T-helper 1 cell treated with Interleukin-12 subunit alpha and Interleukin-12 subunit beta and Interleukin-4 antibody, amounts not matched to agents 30 μg/mL and 1 μg/mL, for 36 hours (primary cell): ENCODE measurements at regions not wholly inside any gene's neighbourhood (a gene's known extent, or its start where the extent isn't known, plus 50 kb on each side); places are given as distances from the start of the nearest gene placed in this dataset.

Experiments used
- H3K27ac Mint-ChIP-seq: one replicate; pipeline ENCODE4 v1.8.0; 2021; ENCODE audit warnings: mild to moderate bottlenecking, mixed read lengths
- H3K27me3 Mint-ChIP-seq: one replicate; pipeline ENCODE4 v1.8.0; 2021; ENCODE audit warnings: low read depth, mixed read lengths
- H3K36me3 Mint-ChIP-seq: one replicate; pipeline ENCODE4 v1.8.0; 2021; ENCODE audit warnings: low read depth, mixed read lengths
- H3K4me1 Mint-ChIP-seq: one replicate; pipeline ENCODE4 v1.8.0; 2021; ENCODE audit warnings: low read depth, mixed read lengths
- H3K4me3 Mint-ChIP-seq: one replicate; pipeline ENCODE4 v1.8.0; 2021; ENCODE audit warnings: mild to moderate bottlenecking, moderate library complexity, mixed read lengths
- H3K9me3 Mint-ChIP-seq: one replicate; pipeline ENCODE4 v1.8.0; 2021; ENCODE audit warnings: mixed read lengths

DNA sequence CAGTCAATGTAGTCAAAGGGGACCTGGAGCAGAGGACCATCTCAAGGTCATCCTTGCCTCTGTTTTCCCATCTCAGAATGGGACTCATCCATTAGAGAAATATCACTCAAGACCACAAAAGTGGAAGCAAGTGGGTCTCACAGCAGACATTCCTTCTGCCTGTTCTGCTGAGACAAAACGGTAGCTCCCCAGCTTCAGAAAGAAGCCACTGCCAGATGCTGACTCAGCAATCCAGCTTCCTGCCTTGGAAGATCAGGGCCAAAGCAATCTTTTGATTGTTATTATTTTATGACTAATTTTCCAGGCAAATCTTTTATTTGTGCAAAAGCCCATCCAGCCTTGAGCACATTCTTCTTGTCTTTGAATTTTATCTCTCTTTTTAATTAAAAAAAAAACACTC is 86.8 kb downstream of the CCT6B start:
- Mint-ChIP-seq H3K36me3 (no peaks in the 10 kb centered on the region), H3K4me3 (no peak overlapping the region), H3K27me3 (peaks cover 7% of the 10 kb centered on the region), H3K4me1 (no peaks in the 10 kb centered on the region), H3K9me3 (peaks cover 3% of the 10 kb centered on the region), H3K27ac (no peak overlapping the region)

DNA sequence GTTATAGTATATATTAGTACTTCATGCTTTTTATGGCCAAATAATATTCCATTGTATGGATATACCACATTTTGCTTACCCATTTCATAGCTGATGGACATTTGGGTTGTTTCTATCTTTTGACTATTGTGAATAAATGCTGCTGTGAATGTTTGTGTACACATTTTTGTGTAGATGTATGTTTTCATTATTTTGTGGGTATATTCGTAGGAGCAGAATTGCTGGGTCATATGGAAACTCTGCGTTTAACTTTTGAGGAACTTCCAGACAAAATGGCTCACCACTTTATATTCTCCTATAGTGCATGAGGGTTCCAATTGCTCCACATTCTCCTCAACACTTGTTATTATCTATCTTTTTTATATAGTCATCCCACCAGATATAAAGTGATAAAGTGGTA is 88.6 kb downstream of the CCT6B start:
- Mint-ChIP-seq H3K36me3 (no peaks in the 10 kb centered on the region), H3K27me3 (peaks cover 17% of the 10 kb centered on the region), H3K4me1 (no peaks in the 10 kb centered on the region), H3K4me3 (no peak overlapping the region), H3K27ac (no peak overlapping the region), H3K9me3 (peaks cover 3% of the 10 kb centered on the region)

DNA sequence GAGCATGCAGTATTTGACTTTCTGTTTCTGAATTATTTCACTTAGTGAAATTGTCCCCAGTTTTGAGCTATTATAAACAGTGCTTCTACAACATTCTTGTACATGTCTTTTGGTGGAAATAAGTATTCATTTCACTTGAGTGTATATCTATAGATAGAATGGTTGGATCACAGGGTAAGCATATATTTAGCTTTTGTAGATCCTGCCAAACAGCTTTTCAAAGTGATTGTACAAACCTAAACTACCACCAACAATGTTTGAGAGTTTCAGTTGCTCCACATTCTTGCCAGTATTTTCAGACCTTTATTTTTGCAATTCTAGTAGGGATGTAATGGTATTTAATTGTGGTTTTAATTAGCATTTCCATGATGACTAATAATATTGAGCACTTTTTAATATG is 91.6 kb downstream of the CCT6B start:
- Mint-ChIP-seq H3K4me3 (no peak overlapping the region), H3K9me3 (peaks cover 3% of the 10 kb centered on the region), H3K27ac (no peak overlapping the region), H3K27me3 (peaks cover 17% of the 10 kb centered on the region), H3K4me1 (no peaks in the 10 kb centered on the region), H3K36me3 (no peaks in the 10 kb centered on the region)

DNA sequence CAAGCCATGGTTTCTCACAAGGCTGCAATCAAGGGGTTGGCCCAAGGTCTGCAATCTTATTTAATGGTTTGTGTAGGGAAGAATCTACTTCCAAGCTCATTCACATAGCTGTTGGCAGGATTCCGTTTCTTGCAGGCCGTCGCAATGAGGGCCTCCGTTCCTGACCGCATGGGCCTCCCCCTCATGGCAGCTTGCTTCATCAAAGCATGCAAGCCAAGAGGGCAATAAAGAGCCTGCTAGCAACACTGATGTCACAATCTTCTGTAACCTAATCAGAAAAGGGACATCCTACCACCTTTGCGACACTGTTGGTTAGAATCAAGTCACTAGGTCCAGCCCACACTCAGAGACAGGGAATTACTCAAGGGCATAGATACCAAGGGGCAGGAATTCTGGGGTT is 95.5 kb downstream of the CCT6B start:
- peaks cover 15% of the 10 kb centered on the region for H3K27me3 Mint-ChIP-seq
- no peaks in the 10 kb centered on the region for H3K36me3 Mint-ChIP-seq
- no peak overlapping the region for H3K4me3 Mint-ChIP-seq
- H3K27ac Mint-ChIP-seq = no peak overlapping the region
- H3K4me1 Mint-ChIP-seq = no peaks in the 10 kb centered on the region
- no peaks in the 10 kb centered on the region for H3K9me3 Mint-ChIP-seq

DNA sequence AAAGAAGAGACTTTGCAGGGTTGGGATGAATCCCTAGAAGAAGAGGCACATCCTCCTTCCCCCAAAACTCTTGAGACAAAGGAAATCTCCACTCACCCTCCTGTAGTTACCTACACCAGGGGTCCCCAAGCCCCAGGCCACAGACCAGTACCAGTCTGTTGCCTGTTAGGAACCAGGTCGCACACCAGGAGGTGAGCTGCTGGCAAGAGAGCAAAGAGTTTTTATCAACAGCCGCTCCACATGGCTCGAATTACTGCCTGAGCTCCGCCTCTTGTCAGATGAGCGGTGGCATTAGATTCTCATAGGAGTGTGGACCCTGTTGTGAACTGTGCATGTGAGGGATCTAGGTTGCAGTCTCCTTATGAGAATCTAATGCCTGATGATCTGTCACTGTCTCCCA is 98.9 kb downstream of the CCT6B start:
- Mint-ChIP-seq H3K9me3 (no peaks in the 10 kb centered on the region), H3K27ac (no peak overlapping the region), H3K4me1 (peaks cover 5% of the 10 kb centered on the region), H3K4me3 (no peak overlapping the region), H3K27me3 (peaks cover 9% of the 10 kb centered on the region), H3K36me3 (no peaks in the 10 kb centered on the region)

DNA sequence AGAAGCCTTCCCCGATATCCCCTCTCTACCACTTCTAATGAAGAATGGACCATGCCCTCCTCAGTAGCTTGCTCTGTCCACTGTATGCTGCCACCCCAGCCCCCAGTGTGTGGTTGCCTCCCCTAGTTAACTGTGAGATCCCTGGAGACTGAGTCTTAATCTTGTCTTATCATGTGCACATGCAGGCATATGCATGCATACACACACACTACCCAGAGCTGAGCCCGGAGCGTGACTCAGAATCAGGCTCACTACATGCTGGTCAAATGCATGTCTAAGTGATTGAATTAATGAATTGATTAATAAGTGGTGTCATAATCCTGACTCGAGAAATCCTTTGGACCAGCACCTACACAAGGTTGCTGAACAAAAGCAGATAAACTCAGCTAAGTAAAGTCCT is 99.4 kb downstream of the CCT6B start:
- Mint-ChIP-seq H3K27ac (no peak overlapping the region), H3K27me3 (peaks cover 9% of the 10 kb centered on the region), H3K36me3 (no peaks in the 10 kb centered on the region), H3K4me3 (no peak overlapping the region), H3K9me3 (no peaks in the 10 kb centered on the region), H3K4me1 (peaks cover 5% of the 10 kb centered on the region)

DNA sequence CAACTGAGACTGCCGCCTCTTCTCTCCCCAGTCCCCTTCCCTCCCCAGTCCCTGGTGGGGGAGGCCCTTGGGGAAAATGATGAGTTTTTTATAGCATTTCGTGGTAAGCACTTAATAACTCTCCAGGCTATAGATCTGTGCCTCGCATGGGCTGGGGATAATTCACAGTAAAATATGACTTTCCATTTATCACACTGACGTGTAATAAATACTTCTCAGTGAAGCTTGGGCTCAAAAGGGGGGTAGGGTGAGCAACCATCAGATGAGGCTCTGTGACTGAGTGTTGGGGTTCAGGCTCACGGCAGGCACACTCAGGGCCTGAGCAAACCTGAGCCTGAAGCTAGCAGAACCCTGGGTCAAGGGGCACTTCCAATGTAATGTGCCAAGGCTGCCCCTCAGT is 101.6 kb downstream of the CCT6B start:
- Mint-ChIP-seq H3K27ac (no peak overlapping the region), H3K9me3 (no peaks in the 10 kb centered on the region), H3K4me3 (no peak overlapping the region), H3K27me3 (peaks cover 9% of the 10 kb centered on the region), H3K36me3 (no peaks in the 10 kb centered on the region), H3K4me1 (peaks cover 5% of the 10 kb centered on the region)

DNA sequence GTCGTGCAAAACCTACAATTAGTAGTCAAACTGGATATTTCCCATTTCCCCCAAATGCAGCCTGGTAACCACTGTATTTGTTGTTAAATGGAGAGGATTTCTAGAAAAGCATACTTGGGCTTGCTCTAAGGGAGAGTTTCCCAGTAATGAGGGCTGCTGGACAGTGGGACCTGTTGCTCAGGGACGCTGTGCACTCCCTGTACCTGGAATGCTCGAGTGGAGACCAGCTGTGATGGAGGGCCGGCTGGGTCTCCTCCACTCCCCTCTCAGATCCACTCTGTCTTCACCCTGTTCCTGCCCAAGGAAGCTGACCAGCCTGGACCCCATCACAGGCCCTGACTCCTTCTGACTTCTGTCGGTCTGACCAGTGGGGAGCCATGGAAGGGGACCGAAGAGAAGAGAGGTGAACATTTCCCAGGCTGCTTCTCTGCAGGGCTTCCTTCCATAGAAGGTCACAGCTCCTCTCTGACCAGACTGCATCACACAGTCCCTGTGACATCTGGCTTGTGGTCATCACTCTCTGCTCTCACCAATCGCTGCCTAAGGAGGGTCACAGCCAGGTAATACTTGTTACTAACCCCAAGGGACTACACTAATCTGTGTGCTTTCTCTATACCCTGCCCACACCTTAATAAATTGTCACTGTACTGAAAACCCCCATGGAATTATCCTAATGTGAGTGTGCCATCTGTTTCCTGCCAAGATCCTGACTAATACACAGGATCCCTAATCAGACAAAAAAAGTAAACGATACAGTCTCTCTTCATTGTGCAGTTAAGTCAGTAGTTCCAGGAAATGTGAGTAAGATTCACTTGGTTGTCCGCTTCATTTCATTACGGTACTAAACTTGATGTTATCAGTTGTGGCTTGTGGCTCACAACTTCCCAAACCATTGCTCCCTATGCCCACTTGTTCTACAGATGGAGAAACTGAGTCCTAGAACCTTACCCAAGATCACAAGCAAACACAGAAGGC is 102.4 kb downstream of the CCT6B start:
- Mint-ChIP-seq H3K9me3 (no peaks in the 10 kb centered on the region), H3K27ac (no peak overlapping the region), H3K36me3 (no peaks in the 10 kb centered on the region), H3K4me3 (no peak overlapping the region), H3K4me1 (peaks cover 5% of the 10 kb centered on the region), H3K27me3 (peaks cover 9% of the 10 kb centered on the region)

DNA sequence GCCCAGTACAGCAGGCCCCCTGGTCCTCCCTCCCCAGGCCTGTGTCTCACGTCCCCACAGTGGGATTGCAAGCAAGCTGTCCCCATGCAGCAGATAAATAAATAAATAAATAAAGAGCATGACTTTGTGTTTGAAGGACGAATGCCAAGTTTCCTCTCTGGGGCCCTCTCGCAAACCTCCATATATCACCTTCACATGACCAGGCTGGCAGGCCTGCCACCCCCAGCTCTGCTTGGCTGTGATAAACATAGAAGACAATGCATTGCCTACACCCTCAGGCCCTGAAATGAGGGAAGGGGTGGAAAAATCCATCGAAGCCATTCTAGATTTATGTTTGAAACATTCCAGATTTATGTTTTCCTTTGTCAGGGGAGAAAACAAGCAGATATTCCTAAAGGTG is 107.3 kb downstream of the CCT6B start:
- Mint-ChIP-seq H3K4me3 (no peak overlapping the region), H3K27me3 (no peaks in the 10 kb centered on the region), H3K9me3 (no peaks in the 10 kb centered on the region), H3K36me3 (no peaks in the 10 kb centered on the region), H3K27ac (no peak overlapping the region), H3K4me1 (peaks cover 1% of the 10 kb centered on the region)

DNA sequence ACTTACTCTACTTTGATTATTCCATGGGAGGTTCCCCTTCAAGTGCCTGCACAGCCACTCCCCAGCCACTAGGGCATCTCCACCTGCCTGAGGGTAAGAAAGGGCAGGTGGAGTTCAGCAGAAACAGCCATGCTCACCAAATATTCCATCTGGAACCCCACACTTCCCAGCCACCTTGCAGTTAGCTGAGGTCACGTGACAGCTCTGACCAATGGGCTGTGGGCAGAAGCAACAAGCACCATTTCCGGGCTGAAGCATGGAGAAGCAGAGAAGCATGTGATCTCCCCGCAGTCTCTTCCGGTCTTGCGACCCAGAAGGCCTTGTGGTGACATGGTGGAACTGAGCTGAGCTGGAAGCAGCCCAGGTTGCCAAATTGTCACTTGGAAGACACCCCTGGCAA is 108.6 kb downstream of the CCT6B start:
- no peak overlapping the region for H3K4me3 Mint-ChIP-seq
- no peaks in the 10 kb centered on the region for H3K27me3 Mint-ChIP-seq
- H3K36me3 Mint-ChIP-seq = no peaks in the 10 kb centered on the region
- H3K27ac Mint-ChIP-seq = no peak overlapping the region
- H3K4me1 Mint-ChIP-seq = no peaks in the 10 kb centered on the region
- no peaks in the 10 kb centered on the region for H3K9me3 Mint-ChIP-seq

DNA sequence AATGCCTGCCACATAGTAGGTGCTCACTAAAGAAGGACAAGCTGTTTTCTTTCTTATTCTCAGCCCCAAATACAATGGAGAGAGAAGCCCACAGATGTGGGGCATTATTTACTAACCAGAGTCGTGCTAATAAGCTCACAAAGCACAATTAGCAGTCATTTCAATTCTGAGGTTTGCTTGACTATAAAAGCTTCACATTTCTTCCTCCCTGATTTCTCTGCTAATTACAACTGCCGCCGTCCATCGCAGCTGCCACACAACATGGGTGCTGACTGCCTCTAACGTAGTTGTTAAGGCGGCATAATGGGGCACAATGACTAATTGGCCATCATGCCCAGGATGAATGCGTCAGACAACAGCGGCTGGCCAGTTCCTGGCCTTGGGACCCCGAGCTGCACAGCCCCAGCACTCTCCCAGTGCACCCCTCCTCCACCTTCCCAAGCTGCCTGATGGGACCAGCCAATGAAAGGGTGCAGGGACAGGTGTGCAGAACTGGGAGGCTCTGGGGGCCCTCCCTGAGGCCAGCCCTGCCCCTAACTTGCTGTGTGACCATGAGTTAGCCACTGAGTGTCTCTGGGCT is 109.2 kb downstream of the CCT6B start:
- Mint-ChIP-seq H3K4me3 (no peak overlapping the region), H3K36me3 (no peaks in the 10 kb centered on the region), H3K9me3 (no peaks in the 10 kb centered on the region), H3K4me1 (no peaks in the 10 kb centered on the region), H3K27ac (no peak overlapping the region), H3K27me3 (no peaks in the 10 kb centered on the region)

DNA sequence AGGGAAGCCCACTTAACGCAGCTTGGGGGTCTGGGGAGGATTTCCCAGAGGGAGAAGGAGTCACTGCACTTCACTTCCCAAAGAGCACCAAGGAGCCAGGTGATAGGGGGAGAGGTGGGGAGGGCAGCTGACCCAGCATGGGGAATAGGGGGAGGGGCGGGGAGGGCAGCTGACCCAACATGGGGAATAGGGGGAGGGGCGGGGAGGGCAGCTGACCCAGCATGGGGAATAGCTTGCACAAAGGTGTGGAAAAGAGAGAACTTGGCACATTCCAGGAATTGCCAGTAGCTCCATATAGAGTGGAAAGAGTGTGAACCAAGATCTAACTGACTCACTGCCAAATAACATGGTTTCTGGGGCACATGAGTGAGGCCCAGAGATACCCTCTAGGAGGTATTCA is 110.3 kb downstream of the CCT6B start:
- Mint-ChIP-seq H3K27ac (no peak overlapping the region), H3K27me3 (no peaks in the 10 kb centered on the region)

DNA sequence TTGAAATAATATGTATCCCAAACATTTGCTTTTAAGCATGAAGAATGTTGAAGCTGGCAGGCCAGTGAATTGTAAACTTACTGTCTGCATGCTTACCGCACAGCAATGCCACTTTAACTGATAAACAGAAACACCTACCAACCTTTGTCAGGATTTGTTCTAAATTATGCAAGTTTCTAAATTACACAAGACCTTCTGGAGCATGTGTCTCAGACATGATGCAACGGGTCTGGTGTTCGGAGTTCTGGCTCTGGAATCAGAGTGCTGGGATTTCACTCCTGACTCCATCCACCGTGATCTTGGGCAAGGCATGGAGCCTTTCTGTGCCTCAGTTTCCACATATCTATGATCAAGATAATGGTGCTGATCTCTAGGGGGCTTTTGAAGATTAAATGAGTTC is 111.2 kb downstream of the CCT6B start:
- no peak overlapping the region for H3K4me3 Mint-ChIP-seq
- H3K27me3 Mint-ChIP-seq = no peaks in the 10 kb centered on the region
- no peaks in the 10 kb centered on the region for H3K9me3 Mint-ChIP-seq
- no peaks in the 10 kb centered on the region for H3K36me3 Mint-ChIP-seq
- H3K27ac Mint-ChIP-seq = no peak overlapping the region
- H3K4me1 Mint-ChIP-seq = no peaks in the 10 kb centered on the region

More for the DNA sequence above, 110.3 kb downstream of the CCT6B start:
- Mint-ChIP-seq H3K9me3 (no peaks in the 10 kb centered on the region), H3K4me1 (no peaks in the 10 kb centered on the region), H3K4me3 (no peak overlapping the region), H3K36me3 (no peaks in the 10 kb centered on the region)

DNA sequence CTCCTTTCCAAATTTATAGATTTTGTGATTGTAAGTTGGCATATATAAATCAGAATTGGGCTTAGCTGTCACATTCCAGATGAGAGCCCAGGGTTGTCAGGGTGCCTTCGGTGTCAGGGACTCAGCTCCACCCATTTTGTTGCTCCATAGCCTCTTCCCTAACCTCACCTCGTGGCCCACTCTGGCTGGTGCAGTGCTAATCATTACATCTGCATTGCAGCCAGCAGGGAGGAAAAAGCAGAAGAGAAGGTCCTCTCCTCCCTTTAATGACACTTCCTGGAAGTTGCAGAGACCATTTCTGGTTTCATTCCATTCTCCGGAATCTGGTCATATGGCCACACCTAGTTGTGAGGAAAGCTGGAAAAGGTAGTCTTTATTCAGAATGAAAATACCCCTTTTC is 113.3 kb downstream of the CCT6B start:
- Mint-ChIP-seq H3K9me3 (no peaks in the 10 kb centered on the region), H3K27me3 (no peaks in the 10 kb centered on the region), H3K4me1 (no peaks in the 10 kb centered on the region), H3K36me3 (no peaks in the 10 kb centered on the region), H3K4me3 (no peak overlapping the region), H3K27ac (no peak overlapping the region)

DNA sequence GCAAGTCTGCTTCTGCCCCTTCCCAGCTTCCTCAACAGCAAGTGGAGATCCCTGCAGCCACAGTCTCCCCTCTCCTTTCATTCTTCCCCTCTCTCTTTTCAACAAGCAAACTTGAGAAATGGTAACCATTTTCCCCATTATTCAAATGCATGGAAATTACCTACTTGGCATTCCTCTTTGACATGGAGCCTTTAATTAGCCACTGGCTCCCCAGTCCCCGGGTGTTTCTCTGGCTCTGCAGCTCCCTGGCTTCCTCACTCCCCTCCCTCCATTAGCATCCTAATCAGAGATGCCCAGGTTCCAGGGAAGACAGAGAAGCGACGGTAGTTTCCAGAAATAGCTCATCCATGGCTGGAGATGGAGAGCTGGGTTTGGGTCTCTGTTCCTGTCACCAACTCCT is 116.0 kb downstream of the CCT6B start:
- no peaks in the 10 kb centered on the region for H3K9me3 Mint-ChIP-seq
- H3K4me1 Mint-ChIP-seq = no peaks in the 10 kb centered on the region
- no peak overlapping the region for H3K27ac Mint-ChIP-seq
- no peaks in the 10 kb centered on the region for H3K27me3 Mint-ChIP-seq
- no peaks in the 10 kb centered on the region for H3K36me3 Mint-ChIP-seq
- no peak overlapping the region for H3K4me3 Mint-ChIP-seq
